ENCODE measurements at regions not wholly inside any gene's neighbourhood (a gene's known extent, or its start where the extent isn't known, plus 50 kb on each side); places are given as distances from the start of the nearest gene placed in this dataset.

- TF ChIP-seq POLR2AphosphoS5 (IDR thresholded peaks at IDR 0.05; ENCODE audit: low read depth, low read length) = no peak
- no peak for TF ChIP-seq REST (IDR thresholded peaks at IDR 0.05; ENCODE audit: insufficient read depth in 1 of 2, low read depth in 2 of 2, low read length in 2 of 2)
- TF ChIP-seq SIN3A (IDR thresholded peaks at IDR 0.05; ENCODE audit: borderline replicate concordance, insufficient read depth, low read length) = no peak
- no peak for TF ChIP-seq TAF1 (IDR thresholded peaks at IDR 0.05; ENCODE audit: borderline replicate concordance, insufficient read depth, low read length)
- TF ChIP-seq FOXP2 (optimal IDR thresholded peaks at IDR 0.05; ENCODE audit: borderline replicate concordance, extremely low read depth, extremely low read length, insufficient read depth) = no peak
These were observed 158.9 kb downstream of the FAM174A start for GRCh38 chr5:100694100-100694499.
